ENCODE measurements at regions not wholly inside any gene's neighbourhood (a gene's known extent, or its start where the extent isn't known, plus 50 kb on each side); places are given as distances from the start of the nearest gene placed in this dataset.

GRCh38 chr4:4913628-4914027, 54.2 kb downstream of the MSX1 start:
- in situ Hi-C loops (cut with MboI; ENCODE audit: low sequenced_read_pairs): no loop called here

- in situ Hi-C loops (cut with MboI; ENCODE audit: low sequenced_read_pairs): no loop called here
Measured at GRCh38 chr4:4914059-4914820, 54.8 kb downstream of the MSX1 start.

- in situ Hi-C loops (cut with MboI; ENCODE audit: low sequenced_read_pairs): no loop called here
Measured at GRCh38 chr4:4914965-4915845, 55.7 kb downstream of the MSX1 start.

DNA sequence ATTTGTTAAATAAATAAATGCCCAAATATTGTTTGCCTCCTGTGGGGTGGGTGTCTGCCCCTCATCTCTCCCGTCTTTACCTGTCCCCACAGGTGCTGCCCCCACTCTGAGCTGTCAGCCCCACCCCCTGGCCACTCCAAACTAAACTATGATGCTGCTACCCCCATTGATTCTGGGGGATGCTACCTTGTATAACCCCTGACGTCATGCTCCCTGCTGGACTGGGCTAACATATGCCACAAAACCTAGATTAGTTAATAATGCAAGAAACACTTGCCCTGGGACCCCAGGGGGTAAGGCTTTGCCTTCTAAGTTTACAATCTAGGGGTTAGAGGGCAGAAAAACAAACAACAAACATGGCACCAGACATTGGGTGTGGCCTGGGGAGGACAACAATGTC, 58.6 kb downstream of the MSX1 start:
- in situ Hi-C loops (cut with MboI; ENCODE audit: low sequenced_read_pairs): no loop called here

- in situ Hi-C loops (cut with MboI; ENCODE audit: low sequenced_read_pairs): no loop called here
Measured at GRCh38 chr4:4919927-4920326, 60.5 kb downstream of the MSX1 start.

DNA sequence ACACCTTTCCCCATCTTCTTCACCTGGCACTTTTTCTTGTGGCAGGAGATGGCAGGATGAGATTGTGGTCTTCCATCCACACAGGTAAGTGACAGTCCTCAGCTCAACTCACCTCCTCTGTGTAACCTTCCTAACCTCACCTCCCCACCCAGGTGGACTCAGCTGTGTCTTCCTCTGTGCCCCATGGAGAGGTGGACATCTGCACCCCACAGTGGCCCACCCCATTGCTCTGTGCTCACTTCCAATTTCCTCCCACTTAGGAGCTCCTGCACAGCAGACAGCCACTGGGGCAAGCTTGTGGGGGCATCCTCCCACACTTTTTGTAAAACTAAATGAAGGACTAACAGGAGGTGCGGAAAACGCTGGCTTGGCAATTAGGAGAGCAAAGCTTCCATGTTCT, 61.6 kb downstream of the MSX1 start:
- in situ Hi-C loops (cut with MboI; ENCODE audit: low sequenced_read_pairs): no loop called here

GRCh38 chr4:4922441-4922840, 63.0 kb downstream of the MSX1 start:
- in situ Hi-C loops (cut with MboI; ENCODE audit: low sequenced_read_pairs): no loop called here

GRCh38 chr4:4923201-4923600, 63.7 kb downstream of the MSX1 start:
- in situ Hi-C loops (cut with MboI; ENCODE audit: low sequenced_read_pairs): no loop called here

DNA sequence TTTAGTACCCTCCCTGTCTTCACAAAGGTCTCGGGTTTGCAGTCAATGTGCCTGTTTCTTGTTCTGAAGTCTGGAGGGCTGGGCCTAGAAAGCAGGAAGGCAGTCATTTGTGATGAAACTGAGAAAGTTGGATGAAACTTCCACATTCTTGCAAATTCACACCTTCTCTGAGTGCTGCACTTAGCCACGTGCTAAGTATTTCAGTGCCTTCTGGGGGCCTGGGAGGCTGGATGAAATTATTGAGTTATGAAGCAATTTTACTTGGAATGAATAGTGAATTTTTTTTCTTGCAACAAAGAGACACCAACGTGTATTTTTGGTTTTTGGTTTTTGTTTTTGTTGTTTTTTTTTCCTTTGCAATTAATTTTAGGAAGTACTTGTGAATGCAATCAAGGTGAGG, 71.2 kb downstream of the MSX1 start:
- in situ Hi-C loops (cut with MboI; ENCODE audit: low sequenced_read_pairs): loop anchor here (25.0 kb wide), 1 partner anchor 93 kb away; no protein-coding TSS in a partner anchor

DNA sequence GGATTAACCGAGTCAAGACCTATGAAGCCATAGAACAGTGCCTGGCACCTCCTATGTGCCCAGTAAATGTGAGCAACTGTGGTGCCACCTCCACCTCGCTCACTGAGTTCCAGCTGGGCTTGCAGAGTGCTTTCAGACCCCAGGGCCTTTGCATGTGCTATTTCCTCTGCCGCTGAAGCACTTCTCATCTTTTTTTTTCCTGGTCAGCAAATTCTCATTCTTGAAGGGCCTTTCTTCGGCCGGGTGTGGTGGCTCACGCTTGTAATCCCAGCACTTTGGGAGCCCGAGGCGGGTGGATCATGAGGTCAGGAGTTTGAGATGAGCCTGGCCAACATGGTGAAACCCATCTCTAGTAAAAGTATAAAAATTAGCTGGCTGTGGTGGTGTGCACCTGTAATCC, 76.5 kb downstream of the MSX1 start:
- in situ Hi-C loops (cut with MboI; ENCODE audit: low sequenced_read_pairs): loop anchor here (25.0 kb wide), 1 partner anchor 99 kb away; no protein-coding TSS in a partner anchor

- in situ Hi-C loops (cut with MboI; ENCODE audit: low sequenced_read_pairs): loop anchor here (25.0 kb wide), 1 partner anchor 101 kb away; no protein-coding TSS in a partner anchor
Measured at GRCh38 chr4:4937926-4938325, 78.5 kb downstream of the MSX1 start.

- in situ Hi-C loops (cut with MboI; ENCODE audit: low sequenced_read_pairs): loop anchor here (25.0 kb wide), 1 partner anchor 104 kb away; no protein-coding TSS in a partner anchor
Measured at GRCh38 chr4:4941751-4942150, 77.5 kb downstream of the CYTL1 start.

GRCh38 chr4:4942658-4943057, 76.6 kb downstream of the CYTL1 start:
- in situ Hi-C loops (cut with MboI; ENCODE audit: low sequenced_read_pairs): loop anchor here (25.0 kb wide), 1 partner anchor 105 kb away; no protein-coding TSS in a partner anchor

- in situ Hi-C loops (cut with MboI; ENCODE audit: low sequenced_read_pairs): loop anchor here (25.0 kb wide), 1 partner anchor 108 kb away; no protein-coding TSS in a partner anchor
Measured at GRCh38 chr4:4945021-4945420, 74.2 kb downstream of the CYTL1 start.

GRCh38 chr4:4945829-4946228, 73.4 kb downstream of the CYTL1 start:
- in situ Hi-C loops (cut with MboI; ENCODE audit: low sequenced_read_pairs): loop anchor here (25.0 kb wide), 1 partner anchor 109 kb away; no protein-coding TSS in a partner anchor

DNA sequence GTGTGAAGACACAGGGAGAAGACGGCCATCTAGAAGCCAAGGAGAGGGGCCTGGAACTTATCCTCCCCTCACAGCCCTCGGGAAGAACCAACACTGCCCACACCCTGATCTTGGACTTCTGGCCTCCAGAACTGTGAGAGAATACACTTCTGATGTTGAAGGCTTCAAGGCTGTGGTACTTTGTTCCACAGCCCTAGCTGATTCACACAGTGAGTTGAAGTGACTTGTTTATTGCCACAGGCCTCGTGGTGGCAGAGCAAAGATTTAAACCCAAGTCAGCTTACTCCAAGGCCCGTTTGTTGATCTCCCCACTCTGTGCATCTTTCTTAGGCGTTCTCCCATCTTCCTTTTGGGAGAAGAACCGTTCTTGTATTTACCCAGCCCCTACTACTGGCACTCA, 72.8 kb downstream of the CYTL1 start:
- in situ Hi-C loops (cut with MboI; ENCODE audit: low sequenced_read_pairs): loop anchor here (25.0 kb wide), 1 partner anchor 109 kb away; no protein-coding TSS in a partner anchor

- in situ Hi-C loops (cut with MboI; ENCODE audit: low sequenced_read_pairs): loop anchor here (25.0 kb wide), 1 partner anchor 110 kb away; no protein-coding TSS in a partner anchor
Measured at GRCh38 chr4:4947721-4948120, 71.5 kb downstream of the CYTL1 start.

DNA sequence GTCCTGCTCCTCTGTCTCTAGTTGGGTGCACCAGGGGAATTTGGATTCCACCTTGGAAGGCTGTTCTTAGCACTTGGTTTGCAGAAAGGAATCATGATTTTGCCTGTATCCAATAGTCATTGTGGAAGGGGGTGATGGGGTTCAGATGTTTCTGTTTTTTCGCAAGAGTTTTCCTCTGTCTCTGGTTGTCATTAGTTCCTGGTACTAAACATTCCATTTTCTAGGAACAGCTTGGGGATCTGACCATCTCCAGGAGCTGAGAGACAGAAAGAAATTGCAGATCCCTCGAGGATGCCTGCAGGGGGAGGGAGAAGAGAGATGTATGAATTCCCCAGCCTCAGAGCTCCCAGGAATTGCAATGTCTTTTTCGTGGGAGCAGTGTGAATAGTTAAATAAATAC, 70.9 kb downstream of the CYTL1 start:
- in situ Hi-C loops (cut with MboI; ENCODE audit: low sequenced_read_pairs): loop anchor here (25.0 kb wide), 1 partner anchor 111 kb away; no protein-coding TSS in a partner anchor

- in situ Hi-C loops (cut with MboI; ENCODE audit: low sequenced_read_pairs): no loop called here
Measured at GRCh38 chr4:4950561-4951290, 68.5 kb downstream of the CYTL1 start.

- in situ Hi-C loops (cut with MboI; ENCODE audit: low sequenced_read_pairs): no loop called here
Measured at GRCh38 chr4:4952273-4952672, 67.0 kb downstream of the CYTL1 start.

Measured in HL-60/S4 (cell line).